Chondrocyte (in vitro differentiated cells): ENCODE measurements at regions not wholly inside any gene's neighbourhood (a gene's known extent, or its start where the extent isn't known, plus 50 kb on each side); places are given as distances from the start of the nearest gene placed in this dataset.
A peak's percentile ranks its signal among the peaks of the same experiment; 100 is the strongest.

Experiments used
- DNase-seq: peaks from one replicate; pipeline ENCODE4 v3.0.0; 2021; ENCODE audit warnings: mixed read lengths, low spot score
- H3K27ac Mint-ChIP-seq: one replicate; pipeline ENCODE4 v1.8.0; 2021; ENCODE audit warnings: mild to moderate bottlenecking, moderate library complexity, mixed read lengths; ENCODE audit not compliant: unreplicated experiment
- H3K27me3 Mint-ChIP-seq: 2 replicates; pipeline ENCODE4 v1.8.0; 2021; ENCODE audit warnings: low read depth, mixed read lengths
- H3K36me3 Mint-ChIP-seq: 2 replicates; pipeline ENCODE4 v1.8.0; 2021; ENCODE audit warnings: low read depth, mixed read lengths
- H3K4me1 Mint-ChIP-seq: 2 replicates; pipeline ENCODE4 v1.8.0; 2021; ENCODE audit warnings: low read depth, mild to moderate bottlenecking, mixed read lengths
- H3K4me3 Mint-ChIP-seq: one replicate; pipeline ENCODE4 v1.8.0; 2021; ENCODE audit warnings: mild to moderate bottlenecking, moderate library complexity, mixed read lengths; ENCODE audit not compliant: unreplicated experiment
- H3K9me3 Mint-ChIP-seq: 2 replicates; pipeline ENCODE4 v1.8.0; 2021; ENCODE audit warnings: low read depth, mixed read lengths
- TF ChIP-seq, protein P1 (sequence below): fragments of 200-600 bp; sonication (generic); IDR thresholded peaks from 2 replicates; pipeline ENCODE4 v1.5.0; 2021; ENCODE audit warnings: antibody characterized with exemption, mild to moderate bottlenecking, moderate library complexity

DNA sequence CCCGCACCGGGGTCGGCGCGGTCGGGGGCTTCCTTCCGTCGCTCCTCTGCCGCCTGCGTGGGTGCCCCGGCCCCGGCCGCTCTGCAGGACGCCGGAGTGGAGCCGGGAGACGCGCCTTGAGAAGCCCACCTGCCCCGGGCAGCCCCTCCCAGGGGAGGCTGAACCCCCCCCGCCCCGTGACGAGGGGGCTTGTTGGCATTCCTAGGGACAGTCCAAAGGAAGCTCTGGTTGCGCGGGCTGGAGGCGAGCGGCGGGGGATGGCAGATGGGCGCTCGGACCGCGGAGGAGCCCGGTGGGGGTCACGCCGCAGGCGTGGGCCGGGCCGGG, 133.5 kb upstream of the MGAT5 start:
- Mint-ChIP-seq H3K4me1 (peaks cover 36% of the 10 kb centered on the region), H3K4me3 (peak overlapping the region; percentile 73), H3K27ac (no peak overlapping the region), H3K9me3 (no peaks in the 10 kb centered on the region), H3K36me3 (no peaks in the 10 kb centered on the region), H3K27me3 (peaks cover 1% of the 10 kb centered on the region)
- DNase-seq, result no peak
- TF ChIP-seq, protein P1, sequence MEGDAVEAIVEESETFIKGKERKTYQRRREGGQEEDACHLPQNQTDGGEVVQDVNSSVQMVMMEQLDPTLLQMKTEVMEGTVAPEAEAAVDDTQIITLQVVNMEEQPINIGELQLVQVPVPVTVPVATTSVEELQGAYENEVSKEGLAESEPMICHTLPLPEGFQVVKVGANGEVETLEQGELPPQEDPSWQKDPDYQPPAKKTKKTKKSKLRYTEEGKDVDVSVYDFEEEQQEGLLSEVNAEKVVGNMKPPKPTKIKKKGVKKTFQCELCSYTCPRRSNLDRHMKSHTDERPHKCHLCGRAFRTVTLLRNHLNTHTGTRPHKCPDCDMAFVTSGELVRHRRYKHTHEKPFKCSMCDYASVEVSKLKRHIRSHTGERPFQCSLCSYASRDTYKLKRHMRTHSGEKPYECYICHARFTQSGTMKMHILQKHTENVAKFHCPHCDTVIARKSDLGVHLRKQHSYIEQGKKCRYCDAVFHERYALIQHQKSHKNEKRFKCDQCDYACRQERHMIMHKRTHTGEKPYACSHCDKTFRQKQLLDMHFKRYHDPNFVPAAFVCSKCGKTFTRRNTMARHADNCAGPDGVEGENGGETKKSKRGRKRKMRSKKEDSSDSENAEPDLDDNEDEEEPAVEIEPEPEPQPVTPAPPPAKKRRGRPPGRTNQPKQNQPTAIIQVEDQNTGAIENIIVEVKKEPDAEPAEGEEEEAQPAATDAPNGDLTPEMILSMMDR, result no peak

- Mint-ChIP-seq H3K4me3 (peak overlapping the region; percentile 73), H3K27me3 (peaks cover 1% of the 10 kb centered on the region), H3K27ac (peak overlapping the region; percentile 59), H3K9me3 (no peaks in the 10 kb centered on the region), H3K36me3 (no peaks in the 10 kb centered on the region), H3K4me1 (peaks cover 36% of the 10 kb centered on the region)
- DNase-seq, result no peak
- TF ChIP-seq, protein P1, result no peak
Measured at GRCh38 chr2:134120733-134121630, 132.9 kb upstream of the MGAT5 start.

GRCh38 chr2:134122610-134123009, 131.3 kb upstream of the MGAT5 start:
- H3K36me3 Mint-ChIP-seq, result no peaks in the 10 kb centered on the region
- H3K27me3 Mint-ChIP-seq, result no peaks in the 10 kb centered on the region
- no peaks in the 10 kb centered on the region for H3K9me3 Mint-ChIP-seq
- H3K4me1 Mint-ChIP-seq, result peaks cover 36% of the 10 kb centered on the region
- H3K27ac Mint-ChIP-seq, result no peak overlapping the region
- TF ChIP-seq, protein P1, result no peak
- peak overlapping the region; percentile 9 for H3K4me3 Mint-ChIP-seq
- no peak for DNase-seq

- Mint-ChIP-seq H3K36me3 (no peaks in the 10 kb centered on the region), H3K27me3 (no peaks in the 10 kb centered on the region), H3K4me3 (no peak overlapping the region), H3K9me3 (no peaks in the 10 kb centered on the region), H3K4me1 (peaks cover 36% of the 10 kb centered on the region), H3K27ac (no peak overlapping the region)
- no peak for DNase-seq
- TF ChIP-seq, protein P1, result no peak
Measured at GRCh38 chr2:134123332-134123731, 130.5 kb upstream of the MGAT5 start.

- Mint-ChIP-seq H3K4me1 (peaks cover 27% of the 10 kb centered on the region), H3K9me3 (no peaks in the 10 kb centered on the region), H3K4me3 (no peak overlapping the region), H3K27ac (no peak overlapping the region), H3K36me3 (no peaks in the 10 kb centered on the region), H3K27me3 (no peaks in the 10 kb centered on the region)
- TF ChIP-seq, protein P1, result no peak
- no peak for DNase-seq
Measured at GRCh38 chr2:134124047-134124753, 129.7 kb upstream of the MGAT5 start.
